HG03097 (cell line): ENCODE measurements at regions not wholly inside any gene's neighbourhood (a gene's known extent, or its start where the extent isn't known, plus 50 kb on each side); places are given as distances from the start of the nearest gene placed in this dataset.

Experiments
- ATAC-seq: cut with Tn5 transposase; IDR thresholded peaks from one replicate; pipeline ENCODE4 v1.9.1; 2021; ENCODE audit not compliant: unreplicated experiment, low FRiP score

DNA sequence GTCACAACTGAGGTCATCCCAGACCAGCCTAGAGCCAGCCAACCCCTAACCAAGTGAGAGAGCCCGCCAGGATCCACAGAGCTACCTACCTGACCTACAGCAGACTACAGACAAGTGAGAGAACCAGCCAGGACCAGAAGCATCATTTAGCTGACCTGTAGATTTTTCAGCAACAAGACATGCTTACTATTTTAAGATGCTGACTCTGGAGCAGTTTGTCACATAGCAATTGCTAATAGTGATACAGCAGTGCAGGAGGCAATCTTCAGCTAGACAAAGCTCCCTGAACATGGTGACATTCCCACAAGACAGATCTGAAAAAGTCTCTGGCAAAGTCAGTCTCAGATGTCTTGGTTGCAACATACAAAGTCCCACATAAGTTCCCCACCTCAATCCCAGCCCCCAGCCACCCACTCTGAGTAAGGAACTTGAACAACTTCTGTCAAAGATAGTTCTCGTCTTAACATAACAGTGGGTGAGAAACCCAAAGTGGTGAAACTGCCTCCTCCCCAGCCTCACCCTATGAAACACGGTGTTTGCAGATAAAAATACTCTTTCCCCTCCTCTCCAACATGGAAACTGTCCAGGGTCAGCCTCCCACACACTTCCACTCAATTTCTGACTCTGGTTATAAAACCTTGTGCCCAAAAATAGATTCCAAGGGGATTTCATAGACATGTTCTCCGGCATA lies 120.3 kb upstream of the SLC6A11 start:
- ATAC-seq: no peak

DNA sequence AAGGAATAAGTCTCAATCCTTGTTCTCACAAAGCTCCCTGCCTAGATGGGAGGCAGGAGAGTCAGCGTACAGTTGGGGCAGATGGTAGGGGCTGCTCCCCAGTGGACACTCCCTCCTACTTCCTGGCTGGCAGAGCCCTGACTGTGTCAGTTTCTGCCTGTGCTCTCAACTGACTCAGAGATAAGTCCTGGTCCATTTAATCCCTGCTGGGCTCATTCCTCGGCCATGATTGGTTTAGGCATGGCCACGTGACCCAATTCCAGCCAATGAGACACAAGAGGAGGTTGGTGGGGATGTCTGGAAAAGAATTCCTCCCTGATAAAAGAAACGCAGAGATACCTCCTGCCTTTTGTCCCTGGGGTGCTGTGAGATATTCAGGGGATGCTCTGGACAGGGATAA lies 118.1 kb upstream of the SLC6A11 start:
- no peak for ATAC-seq

DNA sequence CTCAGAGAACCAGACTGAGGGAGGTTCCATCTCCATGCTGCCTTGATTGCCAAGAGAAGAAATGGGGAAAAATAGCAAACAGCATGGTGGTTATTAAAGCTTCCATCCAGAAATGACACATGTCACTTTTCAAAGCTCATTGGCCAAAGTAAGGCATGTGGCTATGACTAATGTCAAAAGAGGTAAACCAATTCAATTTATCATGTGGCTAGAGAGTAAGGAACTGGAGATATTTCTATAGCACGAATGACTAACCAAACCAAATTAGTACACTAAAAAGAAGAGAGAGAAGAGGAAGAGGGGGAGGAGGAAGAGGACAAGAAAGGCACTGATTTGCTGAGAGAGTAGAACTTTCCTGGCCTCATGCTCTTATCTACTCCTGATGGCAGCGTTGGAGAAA lies 115.2 kb upstream of the SLC6A11 start:
- no peak for ATAC-seq

DNA sequence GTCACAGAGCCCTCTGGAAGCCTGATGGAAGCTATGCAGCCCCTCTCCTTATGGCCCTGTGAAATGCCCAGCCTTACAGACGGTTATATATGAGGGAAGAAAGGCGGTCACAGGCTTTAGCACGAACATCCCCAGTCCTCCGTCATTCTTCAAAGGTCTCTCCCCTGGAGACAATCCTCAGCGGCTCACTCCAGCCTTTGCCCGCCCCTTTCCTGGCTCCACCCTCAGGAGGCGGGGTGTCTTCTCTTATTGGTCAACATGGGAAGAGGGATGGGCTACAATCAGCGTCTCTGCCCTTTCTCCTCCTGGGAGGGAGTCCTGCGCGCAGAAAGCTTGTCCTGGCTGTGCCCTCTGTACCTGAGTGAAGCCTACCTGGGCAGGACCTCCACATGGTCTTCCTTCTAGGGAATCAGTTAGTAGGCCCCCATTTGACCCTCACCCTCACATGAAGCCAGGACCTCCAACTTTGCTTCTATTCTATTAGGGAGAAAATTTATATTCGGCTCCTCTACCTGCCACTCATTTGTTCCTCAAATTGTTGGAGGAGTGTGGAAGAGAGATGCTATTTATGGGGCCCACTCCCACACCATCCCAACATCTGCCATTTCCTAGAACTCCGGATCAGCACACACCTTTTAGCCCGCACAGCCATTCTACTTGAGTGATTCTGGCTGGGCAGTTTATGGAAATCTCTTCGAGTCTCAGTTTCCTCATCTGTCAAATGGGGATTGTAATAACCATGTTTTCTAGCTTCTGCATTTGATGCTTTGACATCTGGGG lies 112.9 kb upstream of the SLC6A11 start:
- no peak for ATAC-seq

DNA sequence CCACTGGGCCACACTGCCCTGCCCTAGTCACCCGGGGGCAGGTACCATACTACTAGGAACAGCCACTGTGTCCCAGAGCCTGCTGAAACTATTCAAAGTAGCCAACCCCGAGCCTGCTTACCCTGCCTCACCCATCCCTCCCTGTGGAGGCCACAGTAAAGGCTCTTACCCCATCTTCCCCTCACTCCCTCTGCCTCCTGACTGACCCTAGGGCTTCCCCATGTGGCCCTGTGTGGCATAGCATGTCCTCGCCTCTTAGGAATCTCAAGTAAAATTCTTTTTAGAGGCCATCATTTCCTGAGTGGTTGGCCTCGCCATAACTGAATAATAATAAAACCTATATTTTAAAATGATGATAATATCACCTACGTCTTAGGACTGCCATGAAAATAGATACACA lies 112.2 kb upstream of the SLC6A11 start:
- ATAC-seq: no peak

DNA sequence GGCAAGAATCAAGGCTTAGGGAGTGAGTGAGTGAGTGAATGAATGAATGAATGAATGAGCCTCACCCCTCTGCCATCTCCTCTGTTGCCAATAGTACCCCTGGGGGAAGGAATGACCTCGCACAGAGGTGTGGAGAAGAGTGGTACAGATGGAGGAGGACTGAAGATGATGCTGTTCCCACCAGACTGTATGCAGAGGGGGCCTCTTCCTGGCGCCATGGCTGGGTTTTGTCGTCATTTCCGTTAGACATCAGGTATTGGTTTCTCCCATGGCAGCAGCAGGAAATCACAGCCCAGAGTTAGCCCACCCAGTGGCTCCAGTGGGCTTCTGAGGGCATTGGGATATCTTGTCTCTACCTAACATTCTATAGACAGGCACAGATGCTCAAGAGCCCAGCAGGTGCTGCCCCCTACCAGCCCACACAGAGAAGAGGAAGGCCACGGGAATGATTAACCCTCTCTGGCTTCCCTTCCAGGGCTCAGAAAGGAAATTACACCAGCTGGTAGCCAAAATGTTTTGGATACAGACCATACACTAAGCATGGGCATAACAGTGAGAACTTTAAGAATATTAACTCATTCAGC lies 109.8 kb upstream of the SLC6A11 start:
- ATAC-seq: no peak

DNA sequence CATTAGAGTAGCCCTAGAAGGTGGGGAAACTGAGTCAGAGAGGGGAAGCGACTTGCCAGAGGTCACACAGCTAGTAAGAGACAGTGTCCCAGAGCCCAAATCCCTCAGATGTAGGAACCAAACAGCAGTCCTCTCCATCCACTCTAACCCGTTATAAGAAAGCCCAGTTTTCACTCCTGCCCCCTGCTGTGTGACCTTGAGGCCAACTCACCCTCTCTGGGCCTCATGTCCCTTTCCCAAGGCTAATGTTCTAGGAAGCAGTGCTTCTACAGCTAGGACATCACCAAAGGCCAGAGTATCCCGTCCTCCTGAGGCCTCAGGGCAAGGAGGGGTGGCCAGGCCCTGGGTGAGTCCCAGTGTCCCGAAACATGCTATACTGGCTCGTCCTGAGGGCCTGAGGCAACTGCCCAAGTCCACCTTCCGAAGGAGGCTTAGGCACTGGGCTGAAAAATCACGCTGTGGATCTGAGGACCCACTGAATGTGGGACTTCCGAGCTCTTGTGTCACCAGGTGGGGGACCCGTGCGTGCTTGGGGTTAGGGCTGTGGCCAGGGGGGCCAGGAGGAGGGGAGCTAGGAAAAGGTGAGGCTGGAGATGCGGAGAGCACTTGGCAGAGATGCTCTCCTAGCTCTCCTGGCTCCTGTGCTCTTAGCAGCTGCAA lies 109.2 kb upstream of the SLC6A11 start:
- ATAC-seq: no peak

DNA sequence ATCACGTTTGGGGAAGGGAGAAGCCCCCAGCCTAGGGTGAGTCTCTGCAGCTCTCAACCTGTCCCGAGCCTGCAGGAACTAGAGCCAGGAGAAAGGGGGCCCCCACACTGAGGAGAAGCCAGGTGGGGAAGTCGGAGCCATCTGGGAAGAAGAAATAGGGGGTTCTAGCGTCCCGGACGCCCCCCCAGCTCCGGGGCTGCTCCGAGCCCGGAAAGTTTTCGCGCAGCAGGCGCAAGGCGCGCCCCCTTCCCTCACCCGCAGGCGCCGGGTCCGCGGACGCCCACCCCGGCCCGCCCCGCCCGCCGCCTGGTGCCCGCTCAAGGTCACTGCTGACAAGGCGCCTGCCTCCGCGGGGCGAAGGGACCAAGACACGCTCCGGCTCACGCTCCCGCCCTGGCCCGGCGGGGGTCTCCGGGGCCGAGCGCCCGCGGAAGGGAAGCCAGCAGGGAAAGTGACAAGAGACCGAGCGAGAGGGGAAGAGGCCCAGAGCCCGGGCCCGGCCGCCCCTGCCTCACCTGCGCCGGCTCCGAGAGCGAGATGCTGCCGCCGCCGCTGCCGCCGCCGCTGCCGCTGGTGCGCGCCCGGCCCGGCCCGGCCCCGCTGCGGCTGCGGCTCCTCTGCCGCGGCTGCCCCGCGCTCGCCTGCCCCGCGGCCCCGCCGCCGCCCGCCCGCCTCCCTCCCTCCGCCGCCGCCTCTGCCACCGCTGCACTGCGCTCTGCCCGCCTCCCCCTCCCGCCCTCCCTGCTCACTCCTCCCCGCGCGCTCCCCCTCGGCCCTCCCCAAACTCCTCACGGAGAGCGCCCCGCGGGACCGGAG lies 108.4 kb upstream of the SLC6A11 start:
- no peak for ATAC-seq

DNA sequence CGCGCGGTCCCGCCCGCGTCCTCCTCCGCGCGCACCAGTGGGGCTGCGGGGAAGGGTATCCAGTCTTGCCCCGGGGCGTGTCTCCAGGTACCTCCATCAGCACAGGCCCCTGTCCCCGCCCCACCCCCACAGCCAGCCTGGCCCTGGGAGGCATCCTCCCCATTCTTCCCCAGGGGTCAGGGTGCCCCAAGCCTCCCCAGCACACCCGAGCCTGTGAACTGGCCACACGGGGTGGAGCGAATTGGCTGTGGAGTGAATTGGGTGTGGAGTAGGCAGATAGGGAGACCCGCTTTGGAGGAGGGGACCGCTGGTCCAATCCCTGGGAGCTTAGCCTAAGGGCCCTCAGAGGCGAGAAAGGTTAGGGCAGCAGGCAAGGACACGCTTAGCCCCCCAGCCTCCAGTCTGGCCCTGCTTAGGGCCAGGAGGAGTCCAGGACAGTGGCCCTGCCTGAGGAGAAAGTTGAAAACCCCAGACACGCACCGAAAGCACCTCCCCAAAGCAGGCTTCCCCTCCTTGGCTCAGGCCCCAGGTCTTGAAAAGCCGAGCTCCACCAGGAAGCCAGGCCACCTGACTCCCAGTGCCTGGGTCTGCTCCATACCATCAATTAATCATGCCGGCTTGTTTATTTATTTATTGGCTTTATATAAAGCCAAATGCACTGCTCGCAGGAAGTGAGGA lies 107.7 kb upstream of the SLC6A11 start:
- ATAC-seq: no peak

DNA sequence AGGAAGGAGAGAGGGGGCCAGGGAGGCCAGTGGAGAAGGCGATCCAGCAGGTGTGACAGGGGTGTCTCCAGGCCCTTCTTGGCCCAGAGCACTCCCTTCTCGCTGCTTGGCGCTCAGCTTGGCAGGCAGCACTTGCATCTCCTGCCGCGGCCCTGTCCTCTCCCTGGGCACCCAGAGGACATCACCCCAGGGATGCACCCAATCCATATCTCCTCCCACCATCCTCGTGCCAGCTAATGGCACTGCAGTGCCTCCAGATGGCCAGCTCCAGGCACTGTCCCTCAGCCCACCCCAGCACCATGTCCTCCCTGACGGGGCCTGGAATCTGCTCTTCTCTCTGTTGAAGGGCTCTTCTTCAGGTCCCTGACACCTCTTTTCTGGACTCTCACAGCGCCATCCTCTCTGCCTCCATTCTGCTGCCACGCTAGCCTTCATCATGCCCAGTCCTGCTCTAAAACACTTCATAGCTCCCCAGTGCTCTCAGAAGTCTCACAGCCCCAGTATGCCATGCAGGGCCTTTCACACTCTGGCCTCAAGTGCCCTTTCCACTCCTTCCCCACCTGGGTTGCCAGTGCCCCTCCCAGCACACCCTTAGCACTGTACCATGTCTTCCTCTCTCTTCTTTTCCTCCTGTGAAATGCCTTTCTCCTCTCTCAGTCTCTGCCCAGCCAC lies 106.8 kb upstream of the SLC6A11 start:
- no peak for ATAC-seq

DNA sequence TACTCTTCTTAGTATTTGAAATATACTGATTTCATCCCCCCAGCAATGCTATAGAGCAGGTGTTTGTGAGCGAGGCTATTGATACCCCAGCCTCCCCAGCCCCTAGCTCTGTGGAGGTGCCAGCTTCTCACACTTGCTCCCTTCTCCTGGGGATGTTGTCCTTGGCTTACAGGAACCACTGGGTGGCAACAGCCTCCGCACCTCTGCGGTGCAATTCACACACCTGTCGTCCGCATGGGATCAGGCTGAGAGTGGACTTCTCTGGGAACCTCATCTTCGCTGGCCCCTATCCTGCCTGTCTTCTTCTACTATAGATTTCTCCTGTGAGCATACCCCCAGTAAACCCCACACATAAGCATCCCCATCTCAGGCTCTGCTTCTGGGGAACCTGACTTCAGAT lies 103.9 kb upstream of the SLC6A11 start:
- ATAC-seq: no peak

DNA sequence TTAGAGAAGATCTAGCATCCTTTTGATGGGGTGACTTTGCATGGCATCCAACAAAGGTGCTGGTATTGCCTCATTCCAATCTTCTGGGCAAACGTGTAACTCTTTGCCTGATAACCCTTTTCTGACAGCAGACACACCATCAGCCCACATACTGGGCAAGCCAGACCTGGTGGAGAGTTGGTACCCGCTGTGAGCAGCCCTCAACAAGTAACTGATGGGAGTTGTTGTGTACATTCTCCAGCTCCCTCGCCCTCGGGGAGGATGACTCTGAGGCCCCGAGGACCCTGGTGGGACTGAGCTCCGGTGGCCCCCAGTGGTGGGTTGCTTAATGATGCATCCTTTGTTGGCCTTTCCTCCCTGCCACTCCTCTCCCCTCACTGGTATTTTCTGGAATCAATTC lies 102.4 kb upstream of the SLC6A11 start:
- no peak for ATAC-seq

DNA sequence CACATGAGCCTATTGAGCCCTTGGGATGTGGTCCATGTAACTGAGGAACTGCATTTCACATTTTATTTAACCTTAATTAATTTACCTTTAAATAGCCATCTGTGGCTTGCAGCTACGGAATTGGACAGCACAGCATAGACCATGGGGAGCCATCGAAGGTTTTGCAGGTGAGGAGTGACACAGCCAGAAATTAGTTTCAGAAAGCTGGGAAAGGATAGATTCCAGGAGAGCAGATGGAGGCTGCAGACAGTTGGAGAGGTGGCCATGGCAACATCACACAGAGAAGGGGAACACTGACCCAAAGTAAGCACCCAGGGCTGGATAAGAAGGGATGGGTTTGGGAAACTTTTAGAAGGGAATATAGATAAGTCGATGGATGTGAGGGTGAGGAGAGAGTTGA lies 100.1 kb upstream of the SLC6A11 start:
- ATAC-seq: no peak

DNA sequence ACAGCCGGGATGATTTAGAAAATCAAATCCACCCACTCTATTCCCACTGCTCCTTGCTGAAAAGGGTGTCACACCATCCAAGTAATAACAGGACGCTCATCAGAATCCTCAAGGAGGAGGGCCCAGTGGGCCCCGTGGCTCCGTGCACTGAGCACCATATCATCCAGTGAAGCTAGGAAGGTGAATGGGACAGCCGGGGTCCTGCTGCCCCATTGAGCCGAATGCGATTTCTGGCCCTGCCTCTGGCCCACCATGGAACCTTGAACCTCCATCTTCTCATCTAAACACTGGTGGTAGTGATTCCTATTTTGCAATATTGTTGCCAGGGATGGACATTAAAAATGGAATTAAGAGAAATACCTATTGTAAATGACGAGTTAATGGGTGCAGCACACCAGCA lies 99.1 kb upstream of the SLC6A11 start:
- ATAC-seq: no peak

DNA sequence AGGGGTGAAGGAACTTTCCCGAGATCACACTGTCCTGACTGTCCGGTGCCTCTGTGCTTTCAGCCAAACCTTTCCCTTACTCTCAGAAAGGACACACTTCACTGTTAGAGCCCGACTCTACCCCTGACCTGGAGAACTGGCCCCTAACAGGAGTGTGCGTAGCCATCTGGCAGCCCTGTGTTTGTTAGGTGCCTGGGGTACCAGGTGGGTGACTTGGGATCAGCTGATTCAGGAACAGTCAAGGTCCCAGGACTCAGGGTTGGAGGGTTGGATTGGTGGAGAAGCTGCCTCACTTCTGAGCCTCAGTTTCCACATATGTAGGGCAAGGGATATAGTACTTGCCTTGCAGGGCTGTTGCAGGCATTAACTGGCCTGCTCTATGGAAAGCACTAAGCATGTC lies 98.3 kb upstream of the SLC6A11 start:
- no peak for ATAC-seq

DNA sequence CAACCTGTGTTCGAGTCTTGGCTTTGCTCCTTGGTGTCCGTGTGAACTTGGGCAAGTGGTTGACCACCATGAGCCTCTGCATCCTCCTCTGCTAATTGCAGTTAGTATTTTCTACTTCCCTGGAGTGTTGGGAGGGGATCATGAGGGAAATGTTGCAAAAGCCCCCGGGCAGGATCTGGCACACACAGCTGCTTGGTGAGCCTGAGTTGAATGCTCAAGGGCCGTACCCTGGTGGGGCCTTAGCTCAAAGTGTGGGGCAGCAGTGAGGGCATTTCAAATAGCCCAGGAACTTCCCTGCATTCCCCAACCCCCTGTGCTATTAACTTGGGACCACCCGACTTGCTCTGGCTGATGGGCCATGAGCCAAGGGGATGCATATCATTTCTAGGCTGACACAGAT lies 94.9 kb upstream of the SLC6A11 start:
- ATAC-seq: no peak

DNA sequence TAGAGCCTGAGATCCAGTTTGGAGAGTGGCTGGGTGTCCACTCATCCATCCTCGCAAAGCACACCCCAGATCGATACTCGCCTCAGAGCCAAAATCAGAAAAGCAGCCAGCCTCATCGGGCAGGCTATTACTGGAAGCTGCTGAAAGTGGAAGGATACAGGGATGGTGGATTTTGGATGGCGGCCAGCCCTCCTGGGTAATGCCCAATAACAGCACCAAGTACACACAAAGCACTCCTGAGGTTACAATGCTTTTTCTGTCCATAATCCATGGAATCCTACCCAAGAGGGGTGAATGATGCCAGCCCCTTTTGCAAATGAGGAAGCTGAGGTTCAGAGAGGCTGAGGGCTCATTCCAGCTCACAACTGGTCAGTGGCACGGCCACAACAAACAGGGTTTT lies 93.1 kb upstream of the SLC6A11 start:
- no peak for ATAC-seq

DNA sequence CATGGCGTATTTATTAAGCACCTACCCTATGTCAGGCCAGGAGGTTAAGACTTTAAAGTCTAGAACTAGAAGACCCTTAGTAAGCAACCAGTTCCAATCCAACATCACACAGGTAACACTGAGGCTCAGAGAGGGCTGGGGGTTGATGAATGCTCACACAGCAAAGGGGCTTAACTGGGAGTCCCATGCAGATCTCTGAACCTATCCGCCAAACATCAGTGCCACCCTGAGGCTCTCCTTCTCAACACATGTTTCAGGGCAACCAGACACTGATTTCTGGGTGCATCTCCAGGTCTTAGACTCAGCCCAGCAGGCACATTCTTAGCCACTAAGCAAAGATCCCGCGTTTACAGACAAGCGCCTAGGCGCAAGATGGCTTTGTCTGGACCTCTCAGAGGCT lies 92.0 kb upstream of the SLC6A11 start:
- no peak for ATAC-seq

DNA sequence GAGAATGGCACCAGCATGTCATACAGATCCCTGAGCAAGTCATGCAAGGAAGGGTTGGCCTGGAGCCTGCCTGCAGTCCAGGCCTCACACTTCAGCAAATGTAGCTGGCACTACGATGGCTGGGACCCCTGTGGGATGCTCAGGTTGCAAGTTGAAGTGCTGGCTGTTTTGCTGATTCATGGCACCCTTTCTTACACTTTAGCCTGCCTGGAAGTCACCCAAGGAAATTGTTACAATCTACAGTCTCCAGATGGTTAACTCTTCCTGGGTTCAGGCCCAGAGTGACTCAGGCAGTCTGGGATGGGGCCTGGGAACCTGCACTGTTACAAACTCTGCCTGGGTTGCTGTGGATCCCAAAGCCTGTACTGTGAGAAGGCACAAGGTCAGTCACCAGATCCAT lies 91.0 kb upstream of the SLC6A11 start:
- ATAC-seq: no peak

DNA sequence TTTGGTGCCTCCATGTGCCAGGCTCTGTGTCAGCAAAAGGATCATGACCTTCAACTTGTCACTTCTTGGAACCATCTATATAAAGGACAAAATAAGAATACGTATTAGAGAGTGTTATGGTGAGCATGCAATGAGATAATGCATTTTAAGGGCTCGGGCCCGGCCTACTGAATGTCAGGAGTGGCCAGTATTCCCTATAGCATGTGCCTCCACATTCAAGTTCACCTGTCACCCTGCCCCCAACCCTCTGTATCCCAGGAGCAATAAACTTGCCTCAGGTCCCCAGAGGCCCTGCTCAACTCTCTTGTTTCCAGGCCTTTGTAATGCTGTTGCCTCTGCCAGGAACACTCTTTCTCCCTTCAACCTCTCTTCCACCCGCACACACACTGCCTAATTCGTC lies 90.2 kb upstream of the SLC6A11 start:
- no peak for ATAC-seq
